IPS-18c (cell line): ENCODE measurements at regions not wholly inside any gene's neighbourhood (a gene's known extent, or its start where the extent isn't known, plus 50 kb on each side); places are given as distances from the start of the nearest gene placed in this dataset.

ENCODE experiments used
- H3K4me3 ChIP-seq: 2 replicates; pipeline ENCODE4 v1.7.0; 2013; ENCODE audit warnings: low read depth, mild to moderate bottlenecking, low read length, moderate library complexity; ENCODE audit not compliant: insufficient read depth
- H3K9me3 ChIP-seq: one replicate; pipeline ENCODE4 v1.6.1; 2013; ENCODE audit warnings: mild to moderate bottlenecking, low read length, moderate library complexity; ENCODE audit not compliant: control insufficient read depth, insufficient read depth

- H3K9me3 ChIP-seq, result no peaks in the 10 kb centered on the region
- no peak overlapping the region for H3K4me3 ChIP-seq
Observed at GRCh38 chr2:21249367-21249766, 125.6 kb downstream of the TDRD15 start.

GRCh38 chr2:21250673-21251072 is 126.9 kb downstream of the TDRD15 start:
- no peaks in the 10 kb centered on the region for H3K9me3 ChIP-seq
- H3K4me3 ChIP-seq, result no peak overlapping the region

- Histone ChIP-seq H3K9me3 (no peaks in the 10 kb centered on the region), H3K4me3 (no peak overlapping the region)
Observed at GRCh38 chr2:21251216-21251980, 127.6 kb downstream of the TDRD15 start.

GRCh38 chr2:21253311-21254027 is 129.7 kb downstream of the TDRD15 start:
- no peak overlapping the region for H3K4me3 ChIP-seq
- H3K9me3 ChIP-seq, result no peaks in the 10 kb centered on the region

- no peaks in the 10 kb centered on the region for H3K9me3 ChIP-seq
- no peak overlapping the region for H3K4me3 ChIP-seq
Observed at GRCh38 chr2:21254170-21254965, 130.6 kb downstream of the TDRD15 start.

GRCh38 chr2:21256006-21256405 is 132.2 kb downstream of the TDRD15 start:
- H3K9me3 ChIP-seq, result no peaks in the 10 kb centered on the region
- no peak overlapping the region for H3K4me3 ChIP-seq

GRCh38 chr2:21257621-21258020 is 133.9 kb downstream of the TDRD15 start:
- Histone ChIP-seq H3K9me3 (no peaks in the 10 kb centered on the region), H3K4me3 (no peak overlapping the region)

- Histone ChIP-seq H3K9me3 (no peaks in the 10 kb centered on the region), H3K4me3 (no peak overlapping the region)
Observed at GRCh38 chr2:21258082-21258481, 134.3 kb downstream of the TDRD15 start.

- no peak overlapping the region for H3K4me3 ChIP-seq
- H3K9me3 ChIP-seq, result no peaks in the 10 kb centered on the region
Observed at GRCh38 chr2:21260311-21260710, 136.5 kb downstream of the TDRD15 start.

- Histone ChIP-seq H3K9me3 (no peaks in the 10 kb centered on the region), H3K4me3 (no peak overlapping the region)
Observed at GRCh38 chr2:21261591-21261990, 137.8 kb downstream of the TDRD15 start.

- no peaks in the 10 kb centered on the region for H3K9me3 ChIP-seq
- no peak overlapping the region for H3K4me3 ChIP-seq
Observed at GRCh38 chr2:21262426-21262940, 138.7 kb downstream of the TDRD15 start.

GRCh38 chr2:21263622-21264021 is 139.9 kb downstream of the TDRD15 start:
- Histone ChIP-seq H3K4me3 (no peak overlapping the region), H3K9me3 (no peaks in the 10 kb centered on the region)

- Histone ChIP-seq H3K4me3 (no peak overlapping the region), H3K9me3 (no peaks in the 10 kb centered on the region)
Observed at GRCh38 chr2:21265752-21266151, 142.0 kb downstream of the TDRD15 start.

- Histone ChIP-seq H3K9me3 (no peaks in the 10 kb centered on the region), H3K4me3 (no peak overlapping the region)
Observed at GRCh38 chr2:21267232-21267835, 143.6 kb downstream of the TDRD15 start.

GRCh38 chr2:21268197-21268877 is 144.6 kb downstream of the TDRD15 start:
- Histone ChIP-seq H3K4me3 (no peak overlapping the region), H3K9me3 (no peaks in the 10 kb centered on the region)

- no peak overlapping the region for H3K4me3 ChIP-seq
Observed at GRCh38 chr2:21268878-21269224, 145.1 kb downstream of the TDRD15 start.

GRCh38 chr2:21269382-21269781 is 145.6 kb downstream of the TDRD15 start:
- Histone ChIP-seq H3K4me3 (no peak overlapping the region), H3K9me3 (no peaks in the 10 kb centered on the region)

More at GRCh38 chr2:21268878-21269224, 145.1 kb downstream of the TDRD15 start:
- H3K9me3 ChIP-seq, result no peaks in the 10 kb centered on the region
